Embryonic facial prominence (tissue), 1 donor: ENCODE measurements at regions not wholly inside any gene's neighbourhood (a gene's known extent, or its start where the extent isn't known, plus 50 kb on each side); places are given as distances from the start of the nearest gene placed in this dataset.
"Not testable (repeated sequence)": the region's sequence is repeated elsewhere in the genome, so short reads cannot be mapped to it uniquely, and the experiment has no call there.

Source experiments
- DNase-seq: peaks from one replicate; pipeline ENCODE4 v3.0.0-alpha.2; 2016; ENCODE audit errors: extremely low spot score

DNA sequence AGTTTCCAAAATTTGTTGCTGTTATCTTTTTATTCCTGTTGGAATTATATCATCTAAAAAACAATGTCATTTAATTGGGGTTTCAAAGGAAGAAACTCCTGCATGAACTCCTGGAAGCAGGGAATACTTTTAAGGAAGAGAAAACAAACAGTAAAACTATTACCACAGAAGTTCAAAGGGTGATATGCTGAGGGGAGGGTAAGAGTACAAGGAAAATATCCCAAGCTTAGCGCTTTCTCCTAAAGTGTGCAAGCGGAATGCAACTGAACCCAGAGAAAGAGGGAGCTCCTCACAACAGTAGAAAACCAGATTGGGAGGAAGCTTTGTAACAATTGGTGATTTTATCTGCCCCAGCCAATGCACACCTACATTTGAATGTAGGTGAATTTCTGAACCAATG lies 175.1 kb downstream of the NUFIP1 start:
- DNase-seq = no peak

DNA sequence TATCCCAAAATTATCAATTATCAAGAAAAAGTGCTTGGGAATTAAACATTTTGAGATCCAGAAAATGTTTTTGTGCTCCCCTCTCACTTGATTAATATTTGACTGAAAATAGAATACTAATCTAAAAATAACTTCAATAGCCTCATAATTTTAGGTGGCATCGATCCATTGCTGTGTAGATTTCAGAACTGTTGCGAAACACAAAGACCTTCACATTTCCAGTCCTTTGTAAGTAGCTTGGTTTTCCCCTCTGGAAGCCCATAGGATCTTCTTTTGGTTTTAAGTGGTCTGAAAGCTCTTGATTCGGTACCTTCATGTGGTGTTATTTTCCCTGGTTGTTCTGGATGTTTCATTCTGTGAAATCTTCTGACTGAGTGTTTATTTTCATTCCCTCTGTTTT lies 176.5 kb downstream of the NUFIP1 start:
- no peak for DNase-seq

DNA sequence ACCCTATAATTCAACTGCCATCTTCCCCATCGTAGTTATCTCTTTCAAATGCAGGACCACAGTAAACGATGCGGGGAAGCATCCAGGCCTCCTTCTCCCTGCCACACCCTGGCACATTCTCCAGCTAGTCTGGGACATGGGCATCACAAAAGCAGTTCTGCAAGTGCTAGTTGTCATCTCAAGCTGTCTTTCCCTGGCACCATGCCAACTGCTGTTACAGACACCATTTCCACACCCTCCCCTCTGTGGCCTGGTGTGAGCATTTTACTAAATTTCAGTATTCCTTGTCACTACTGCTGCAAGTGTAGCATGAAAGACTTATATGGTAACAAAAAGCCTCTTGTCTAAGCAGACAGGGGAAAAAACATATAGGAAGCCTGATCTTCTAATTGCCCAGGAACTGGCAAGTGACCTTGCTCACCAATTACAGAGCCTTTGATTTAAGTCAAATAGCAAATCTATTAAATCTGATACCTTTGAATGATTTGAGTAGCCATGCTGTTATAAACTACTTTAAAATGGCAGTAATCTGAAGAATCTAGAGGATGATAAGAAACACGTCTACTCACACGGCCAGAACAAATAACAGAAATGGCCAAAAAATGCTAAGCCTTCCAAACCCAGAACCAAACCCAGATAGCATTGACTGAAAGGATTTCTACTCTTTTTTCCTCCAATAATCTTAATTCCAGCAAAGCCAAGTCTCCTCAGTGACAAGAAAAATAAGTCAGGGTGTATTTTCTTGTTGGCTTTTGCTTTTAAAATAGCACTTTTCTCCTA lies 179.0 kb downstream of the NUFIP1 start:
- no peak for DNase-seq

DNA sequence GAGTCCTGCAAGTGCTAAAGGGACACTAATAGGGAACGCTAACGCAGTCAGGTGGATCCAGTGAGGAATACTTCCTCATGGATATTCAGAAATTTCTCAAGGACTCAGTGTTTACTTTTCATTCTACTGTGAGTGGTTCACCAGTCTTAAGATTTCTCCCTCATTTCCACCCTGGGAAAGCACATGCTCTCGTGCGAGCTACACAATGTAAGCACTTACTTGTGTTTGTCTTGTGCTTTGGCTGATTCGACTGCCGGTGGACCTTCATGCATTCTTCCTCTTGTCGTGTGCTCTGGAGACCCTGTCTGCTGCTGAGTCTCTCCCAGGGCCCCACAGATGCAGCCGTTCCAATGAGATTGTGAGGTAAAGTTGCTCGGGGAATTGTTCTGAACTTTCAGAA lies 180.1 kb downstream of the NUFIP1 start:
- no peak for DNase-seq

DNA sequence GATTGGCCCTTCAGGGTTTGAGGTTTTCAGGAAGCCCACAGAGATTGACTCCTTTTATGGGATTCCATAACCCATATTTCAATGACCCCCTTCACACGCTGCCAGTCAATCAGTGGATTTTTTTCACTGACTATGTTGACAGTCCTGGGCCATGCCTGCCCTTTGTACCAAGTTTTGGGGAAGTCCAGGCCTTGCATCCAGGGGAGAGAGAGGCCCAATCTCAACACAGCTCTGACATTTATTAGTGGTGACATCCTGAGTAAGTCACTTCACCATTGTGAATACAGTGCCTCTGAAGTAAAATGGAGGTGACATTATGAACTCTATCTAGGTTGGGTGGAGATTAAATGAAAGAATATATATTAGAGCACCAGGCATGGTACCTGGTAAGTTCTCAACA lies 181.1 kb downstream of the NUFIP1 start:
- DNase-seq = no peak

DNA sequence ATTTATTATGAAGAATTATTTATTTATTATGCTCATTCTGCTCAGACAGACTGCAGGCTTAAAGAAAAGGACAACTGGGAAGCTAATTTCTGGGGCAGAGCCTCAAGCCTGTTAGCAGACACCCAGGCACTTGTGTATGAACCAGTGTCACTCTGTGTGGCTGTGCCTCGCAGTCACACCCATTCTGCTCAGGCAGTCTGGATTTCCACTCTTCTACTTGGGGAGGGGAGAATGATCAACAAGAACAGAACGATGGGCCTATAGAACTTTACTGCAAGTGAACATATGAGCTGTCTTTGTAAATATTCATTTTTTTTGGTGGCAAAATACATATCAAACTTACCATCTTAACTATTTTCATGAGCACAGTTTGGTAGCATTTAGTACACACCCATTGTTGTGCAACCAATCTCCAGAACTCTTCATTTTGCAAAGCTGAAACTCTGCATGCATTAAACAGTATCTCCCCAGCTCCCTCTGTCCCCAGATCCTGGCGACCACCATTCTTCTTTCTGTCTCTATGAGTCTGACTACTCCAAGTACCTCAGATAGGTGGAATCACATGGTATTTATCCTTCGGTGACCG lies 181.7 kb downstream of the NUFIP1 start:
- no peak for DNase-seq

DNA sequence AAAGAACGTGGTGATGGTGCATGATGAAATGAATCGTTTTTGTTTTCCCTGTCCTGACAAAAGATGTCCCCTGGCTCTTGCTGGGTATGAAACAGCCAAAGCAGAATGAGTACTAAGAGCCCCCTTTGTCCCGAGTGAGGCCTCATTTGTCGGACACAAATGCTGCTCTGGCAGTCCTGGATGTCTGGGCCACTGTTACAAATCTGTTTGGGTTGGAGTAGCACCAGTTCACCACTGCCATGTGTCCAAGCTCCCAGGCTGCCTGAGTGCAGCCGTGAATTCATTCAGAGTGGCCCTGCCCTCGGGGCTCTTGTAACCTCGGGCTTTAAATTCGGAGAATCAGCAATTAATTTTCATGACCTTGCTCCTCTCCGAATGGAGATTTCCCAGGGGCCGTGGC lies 182.4 kb downstream of the NUFIP1 start:
- no peak for DNase-seq

DNA sequence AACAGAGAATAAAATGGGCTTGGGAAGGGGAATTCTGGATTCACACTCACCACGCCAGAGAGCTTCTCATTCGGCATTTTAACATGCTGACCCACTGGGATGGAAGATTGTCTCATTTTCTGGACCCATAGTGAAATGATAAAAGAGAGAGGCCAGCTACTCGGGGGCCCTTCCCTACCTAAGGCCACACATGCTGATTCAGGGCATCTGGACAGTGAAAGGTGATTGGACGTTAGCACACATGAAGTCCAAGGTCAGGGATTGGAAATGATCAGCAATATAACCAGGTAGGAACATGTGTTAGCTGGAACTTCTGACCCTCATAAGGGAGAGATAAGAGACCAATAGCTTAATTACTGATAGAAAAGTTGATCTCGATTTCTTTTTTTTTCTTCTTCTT lies 183.7 kb downstream of the NUFIP1 start:
- DNase-seq = no peak

DNA sequence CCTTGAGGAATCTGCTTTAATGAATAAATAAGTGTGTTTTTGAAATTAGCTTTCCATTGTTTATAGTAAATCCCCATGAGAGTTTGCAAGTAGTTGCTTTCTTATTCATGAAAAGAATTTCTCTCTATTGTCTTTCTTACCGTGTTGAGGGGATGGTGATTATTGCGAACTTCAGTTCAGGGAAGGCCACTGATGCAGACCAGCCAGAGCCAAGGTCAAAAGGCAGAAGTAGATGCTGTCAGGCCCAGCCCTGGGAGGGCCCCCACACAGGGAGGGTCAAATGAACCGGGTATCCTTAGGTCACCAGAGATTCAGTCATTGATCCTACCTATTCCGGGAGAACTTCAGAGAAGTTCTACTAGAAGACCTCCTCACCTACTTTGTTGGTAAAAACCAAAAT lies 185.9 kb downstream of the NUFIP1 start:
- DNase-seq = no peak

DNA sequence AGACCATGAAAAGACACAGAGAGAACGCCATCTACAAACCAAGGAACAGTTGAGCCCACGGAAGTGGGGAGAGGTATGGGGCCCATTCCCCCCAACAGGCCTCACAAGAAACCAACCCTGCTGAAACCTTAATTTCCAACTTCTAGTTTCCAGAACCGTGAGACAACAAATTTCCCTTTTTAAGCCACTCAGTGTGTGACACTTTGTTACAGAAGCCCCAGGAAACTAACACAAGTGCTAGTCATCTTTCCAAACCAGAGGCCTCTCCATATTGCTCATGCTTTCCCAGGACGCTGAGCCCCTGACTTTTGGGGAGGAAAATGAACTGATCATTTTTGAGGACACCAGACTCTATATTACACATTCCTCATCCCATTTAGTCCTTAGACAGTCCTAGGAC lies 186.8 kb downstream of the NUFIP1 start:
- DNase-seq = no peak

DNA sequence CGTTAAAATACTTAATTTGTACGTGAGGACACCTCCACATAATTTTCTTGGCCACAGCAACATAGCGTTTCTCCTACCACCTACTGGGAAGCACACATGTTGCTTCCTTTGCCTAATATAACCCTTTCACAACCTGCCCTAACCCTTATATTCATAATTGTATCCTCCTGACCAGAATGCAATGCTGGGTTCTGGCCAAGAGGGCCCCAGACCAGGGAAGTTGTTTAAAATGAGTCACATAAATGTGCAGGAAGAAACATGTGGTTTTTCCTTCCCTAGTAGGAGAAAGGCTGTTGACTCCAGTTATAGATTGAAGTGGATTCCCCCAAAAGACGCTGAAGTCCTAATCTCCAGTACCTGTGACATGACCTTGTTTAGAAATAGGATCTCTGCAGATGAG lies 187.3 kb downstream of the NUFIP1 start:
- DNase-seq = no peak

DNA sequence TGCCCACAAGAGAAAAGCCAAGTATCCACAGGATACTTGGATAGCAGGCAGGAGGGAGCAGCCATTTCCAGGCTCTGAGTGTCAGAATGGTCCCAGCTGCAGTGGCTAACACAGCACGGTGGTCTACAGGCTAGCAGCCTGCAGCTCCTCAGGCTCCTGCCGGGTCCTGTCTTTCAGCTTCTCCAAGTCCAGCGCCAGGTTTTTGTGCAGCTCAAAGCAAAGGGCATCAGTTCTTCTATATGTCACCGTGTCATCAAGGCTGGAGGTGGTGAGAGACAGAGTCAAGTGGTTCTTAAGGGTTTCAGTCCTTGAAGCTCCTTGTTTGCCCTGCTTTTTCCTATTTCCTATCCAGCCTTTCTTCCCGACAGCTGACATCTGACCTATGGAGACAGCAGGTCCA lies 188.6 kb downstream of the NUFIP1 start:
- no peak for DNase-seq

DNA sequence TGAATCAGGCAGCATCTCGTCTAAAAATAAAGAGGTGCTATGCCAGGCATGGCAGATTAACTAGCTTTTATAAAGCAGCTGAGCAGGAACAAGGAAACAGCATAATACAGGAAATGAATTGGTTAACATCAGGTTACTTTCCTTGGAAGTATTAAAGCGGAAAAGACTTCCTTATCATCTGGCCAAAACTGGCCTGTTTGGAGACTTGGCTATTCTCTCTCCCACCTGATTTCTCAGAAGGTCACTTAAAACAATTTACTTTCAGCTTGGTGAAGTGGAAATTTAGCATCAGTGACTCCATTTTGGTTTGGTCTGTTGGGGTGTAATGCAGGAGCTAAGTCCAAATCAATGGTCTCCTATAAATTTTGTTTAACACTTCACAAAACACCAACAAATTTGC lies 191.6 kb downstream of the NUFIP1 start:
- no peak for DNase-seq

DNA sequence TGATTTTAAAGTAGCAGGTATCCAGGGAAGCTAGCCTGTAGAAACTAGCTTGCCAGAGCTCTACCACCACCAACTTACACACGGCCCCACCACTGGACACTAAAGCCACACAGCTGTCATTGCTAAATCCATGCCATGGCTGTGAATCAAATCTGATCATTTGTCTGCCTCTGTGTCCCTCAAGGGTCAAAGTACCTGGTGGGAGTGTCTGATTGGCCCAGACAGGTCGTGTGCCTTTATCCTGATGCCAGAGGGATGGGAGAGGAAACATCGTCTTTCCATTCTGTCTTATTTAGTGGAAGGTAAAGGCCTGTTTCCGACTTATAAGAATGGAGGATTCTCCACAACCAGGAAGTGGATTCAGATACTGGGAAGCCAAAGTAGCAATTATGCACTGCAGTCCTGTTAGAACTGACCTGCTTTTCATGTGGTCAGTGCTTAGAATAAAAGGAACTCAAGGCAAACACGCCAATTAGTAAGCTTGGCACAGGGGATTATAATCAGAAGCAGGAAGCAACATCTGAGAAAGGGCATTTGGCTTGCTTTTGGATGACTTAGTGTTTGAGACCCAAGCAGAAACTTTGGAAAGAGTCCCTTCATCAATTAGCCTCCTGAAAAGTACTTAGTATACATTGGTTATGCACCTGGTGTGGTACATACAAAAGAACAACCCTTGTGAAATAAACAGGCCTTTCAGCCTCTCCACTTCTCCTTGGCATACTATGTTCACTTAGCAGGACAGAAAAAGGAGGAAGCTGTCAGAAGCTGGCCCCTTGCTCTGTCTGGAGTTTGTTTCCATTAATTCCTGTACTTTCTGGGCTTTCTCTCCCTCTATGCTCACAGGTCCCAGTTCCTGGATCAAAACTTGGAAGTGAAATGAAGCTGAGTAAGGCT lies 192.4 kb downstream of the NUFIP1 start:
- no peak for DNase-seq

DNA sequence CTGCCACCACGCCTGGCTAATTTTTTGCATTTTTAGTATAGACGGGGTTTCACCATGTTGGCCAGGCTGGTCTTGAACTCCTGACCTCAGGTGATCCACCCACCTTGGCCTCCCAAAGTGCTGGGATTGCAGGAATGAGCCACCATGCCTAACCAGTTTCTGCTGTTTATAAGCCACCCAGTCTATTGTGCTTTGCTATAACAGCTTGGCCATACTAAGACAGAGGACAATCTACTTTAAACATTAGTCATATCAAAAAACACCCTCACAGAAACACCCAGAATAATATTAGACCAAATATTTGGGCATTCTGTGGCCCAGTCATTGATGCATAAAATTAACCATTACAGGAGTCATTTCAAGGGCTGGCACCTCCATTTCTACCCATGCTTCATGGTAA lies 193.2 kb downstream of the NUFIP1 start:
- not testable (repeated sequence) for DNase-seq

DNA sequence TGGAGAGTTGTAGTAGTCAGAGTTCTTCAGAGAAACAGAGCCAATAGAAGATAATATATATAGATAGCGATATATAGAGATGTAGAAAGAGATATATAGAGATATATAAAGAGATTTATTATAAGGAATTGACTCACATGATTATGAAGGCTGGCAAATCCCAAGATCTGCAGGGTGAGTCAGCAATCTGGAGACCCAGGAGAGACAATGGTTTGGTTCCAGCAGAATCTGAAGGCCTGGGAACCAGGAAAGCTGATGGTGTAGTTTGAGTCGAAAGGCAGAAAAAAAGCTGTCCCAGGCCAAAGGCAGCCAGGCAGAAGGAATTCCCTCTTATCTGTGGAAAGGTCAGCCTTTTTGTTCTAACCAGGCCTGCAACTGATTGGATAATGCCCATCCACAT lies 194.1 kb downstream of the NUFIP1 start:
- DNase-seq = no peak

DNA sequence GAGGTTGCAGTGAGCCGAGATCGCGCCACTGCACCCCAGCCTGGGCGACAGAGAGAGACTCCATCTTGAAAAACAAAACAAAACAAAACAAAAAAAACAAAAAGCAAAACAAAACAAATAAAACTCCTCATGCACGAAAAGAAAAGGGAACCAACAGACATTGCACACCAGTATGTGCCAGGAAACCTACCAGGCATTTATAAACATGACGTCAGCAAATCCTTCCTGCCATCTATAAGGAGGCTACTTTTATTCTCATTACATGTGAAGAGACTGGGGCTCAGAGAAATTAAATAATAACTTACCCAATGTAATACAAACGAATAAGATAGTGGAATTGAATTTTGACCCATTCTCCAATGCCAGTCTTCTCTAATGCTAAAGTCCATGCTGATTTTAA lies 197.2 kb downstream of the NUFIP1 start:
- no peak for DNase-seq

DNA sequence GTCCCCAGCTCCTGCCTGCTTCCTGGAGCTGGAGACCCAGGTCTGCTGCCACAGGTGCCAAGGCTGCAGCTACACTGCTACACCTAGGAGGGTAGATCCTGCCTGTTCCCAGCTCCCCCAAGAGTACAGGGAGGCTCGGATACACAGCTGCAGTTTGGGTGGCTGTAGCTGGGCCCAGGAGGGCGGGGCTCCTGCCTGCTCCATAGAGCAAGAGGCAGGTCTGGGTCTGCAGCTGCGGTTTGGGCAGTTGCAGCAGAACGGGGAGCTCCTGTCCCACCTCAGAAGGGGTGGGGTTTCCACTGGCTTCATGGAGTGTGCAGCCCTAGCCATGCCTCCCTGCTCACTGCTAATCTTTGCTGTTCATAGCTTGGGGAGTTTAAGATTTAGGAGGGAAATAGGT lies 199.0 kb downstream of the NUFIP1 start:
- DNase-seq = no peak

DNA sequence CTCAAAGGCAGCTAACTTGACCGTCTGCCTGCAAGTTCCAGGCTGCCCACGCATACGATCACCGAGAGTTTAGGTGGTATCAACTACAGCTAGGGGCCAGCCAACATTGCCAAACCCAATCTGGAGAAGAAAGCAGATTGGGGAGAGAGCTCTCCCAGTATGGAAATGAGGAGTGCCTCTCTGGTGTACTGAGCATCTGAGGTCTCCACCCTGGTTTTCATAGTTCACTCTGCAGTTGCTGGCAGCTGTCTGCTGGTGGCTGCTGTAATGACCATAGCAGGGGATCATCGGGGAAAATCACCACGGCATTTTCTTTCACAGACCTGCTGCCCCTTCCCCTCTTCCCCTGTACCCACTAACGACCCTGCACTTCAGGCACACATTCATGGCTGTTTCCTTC lies 201.7 kb downstream of the NUFIP1 start:
- no peak for DNase-seq

DNA sequence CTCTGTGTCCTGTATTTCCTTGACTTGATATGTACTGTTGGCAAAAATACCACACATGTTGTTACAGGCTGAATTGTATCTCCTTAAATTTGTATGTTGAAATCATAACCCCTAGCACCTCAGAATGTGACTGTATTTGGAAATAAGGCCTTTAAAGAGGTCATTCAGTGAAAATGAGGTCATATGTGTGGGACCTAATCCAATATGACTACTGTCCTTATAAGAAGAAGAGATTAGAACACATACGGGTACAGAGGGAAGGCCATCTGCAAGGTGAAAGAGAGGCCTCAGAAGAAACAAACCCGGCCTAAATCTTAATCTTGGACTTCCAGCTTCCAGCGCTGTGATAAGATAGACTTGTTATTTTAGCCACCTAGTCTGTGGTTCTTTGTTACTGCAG lies 202.5 kb downstream of the NUFIP1 start:
- DNase-seq = no peak

DNA sequence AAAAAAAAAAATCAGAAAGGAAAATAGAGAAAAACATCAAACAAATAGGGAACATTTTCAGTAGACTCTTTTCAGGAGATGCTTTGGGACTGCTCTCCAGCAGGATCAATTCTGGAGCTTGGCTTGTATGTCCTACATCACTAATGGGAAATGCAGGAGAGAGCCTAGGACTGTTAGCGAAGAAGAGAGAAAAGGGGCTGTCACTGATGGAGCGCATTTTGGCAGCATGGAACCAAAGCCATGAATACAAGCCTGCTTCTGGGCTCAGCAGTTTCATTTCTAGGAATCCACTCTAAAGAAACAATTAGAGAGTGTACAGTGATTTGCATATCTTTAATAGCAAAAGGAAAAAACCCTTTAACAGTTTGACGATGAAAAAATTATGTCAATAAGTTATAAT lies 203.9 kb downstream of the NUFIP1 start:
- DNase-seq = no peak

DNA sequence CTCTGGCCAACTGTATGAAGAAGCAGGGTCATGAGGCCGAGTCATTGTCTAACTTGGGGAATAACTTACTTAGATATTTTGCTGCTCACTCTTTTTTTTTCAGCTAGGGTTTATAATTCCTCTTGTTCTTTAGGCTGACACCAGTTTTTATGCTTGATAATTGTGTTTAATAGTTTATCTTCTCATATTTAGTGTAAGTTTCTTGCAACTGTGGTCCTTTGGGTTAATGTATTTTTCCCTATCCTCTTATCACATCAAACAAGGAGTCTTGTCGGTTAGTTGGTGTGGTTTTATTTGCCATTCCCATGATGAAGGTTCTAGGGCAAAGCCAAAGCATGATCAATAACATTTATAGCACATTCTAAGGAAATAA lies 204.6 kb downstream of the NUFIP1 start:
- DNase-seq = no peak
